Epithelial cell of proximal tubule (primary cell): ENCODE measurements at regions not wholly inside any gene's neighbourhood (a gene's known extent, or its start where the extent isn't known, plus 50 kb on each side); places are given as distances from the start of the nearest gene placed in this dataset.

Source experiments
- DNase-seq: peaks from one replicate; pipeline ENCODE4 v3.0.0-alpha.2; 2011; ENCODE audit warnings: low read depth
- H3K4me3 ChIP-seq: 2 replicates; pipeline ENCODE4 v1.5.1; 2011; ENCODE audit warnings: low read depth, mild to moderate bottlenecking, low read length
- CTCF ChIP-seq: conservative IDR thresholded peaks from 2 replicates; pipeline ENCODE4 v1.5.1; 2012; ENCODE audit warnings: low read depth, mild to moderate bottlenecking, low read length

DNA sequence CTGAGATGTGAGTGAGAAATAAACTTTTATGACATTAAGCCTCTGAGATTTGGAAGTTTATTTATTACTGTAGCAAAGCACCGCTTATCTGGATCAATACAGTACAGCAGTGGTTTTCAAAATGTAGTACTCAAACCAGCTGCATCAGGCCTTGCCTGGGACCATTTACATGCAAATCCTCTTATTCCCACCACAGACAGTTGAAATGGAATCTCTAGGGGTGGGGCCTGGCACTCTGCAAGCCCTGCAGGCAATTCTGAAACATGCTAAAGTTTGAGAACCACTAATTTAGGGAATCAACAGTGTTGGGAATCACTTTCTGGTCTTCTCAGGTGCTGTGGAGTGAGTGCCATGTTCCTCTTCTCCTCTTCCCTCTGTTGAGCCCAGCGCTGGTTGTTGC is 77.8 kb upstream of the TAMM41 start:
- TF ChIP-seq CTCF: no peak
- no peak overlapping the region for H3K4me3 ChIP-seq
- DNase-seq: no peak

DNA sequence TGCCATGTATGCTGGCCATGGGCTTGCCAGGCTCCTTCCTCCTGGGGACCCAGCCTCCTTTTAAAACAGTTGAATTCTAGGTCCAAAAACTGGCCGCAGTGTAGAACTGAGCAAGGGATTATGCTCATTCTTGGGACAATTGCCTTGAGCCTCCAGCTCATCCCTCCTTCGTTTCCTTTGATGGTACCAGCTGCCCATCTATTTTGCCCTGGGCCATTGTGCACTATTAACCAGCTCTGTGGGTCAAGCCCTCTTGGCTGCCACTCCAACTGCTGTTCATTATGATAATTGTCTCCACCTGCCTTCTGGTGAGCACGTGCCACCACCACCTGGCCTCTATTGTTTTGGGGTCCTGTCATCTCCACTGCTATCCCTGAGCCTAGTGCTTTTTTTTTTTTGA is 75.8 kb upstream of the SYN2 start:
- DNase-seq: no peak
- no peak for TF ChIP-seq CTCF
- H3K4me3 ChIP-seq: no peak overlapping the region

DNA sequence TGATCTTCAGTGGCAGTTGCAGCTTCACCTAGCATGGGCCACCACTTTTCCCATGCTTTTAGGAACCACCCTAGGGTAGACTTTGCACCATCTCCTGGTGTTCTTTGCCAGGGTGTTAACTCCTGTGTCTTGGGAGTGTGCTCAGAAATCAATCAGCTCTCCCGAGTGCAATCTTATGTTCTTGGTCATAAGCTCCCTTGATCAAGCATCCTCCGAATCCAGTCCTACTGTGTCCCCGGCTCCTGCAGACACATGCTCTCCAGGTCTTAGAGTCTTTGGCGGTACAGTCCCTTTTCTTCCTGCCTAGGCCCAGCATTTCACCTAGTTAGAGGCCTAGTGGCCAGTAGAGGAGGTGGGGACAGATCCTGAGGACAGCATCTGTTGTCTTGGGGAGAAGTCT is 74.7 kb upstream of the SYN2 start:
- no peak for TF ChIP-seq CTCF
- H3K4me3 ChIP-seq: no peak overlapping the region
- no peak for DNase-seq

- TF ChIP-seq CTCF: no peak
- no peak for DNase-seq
- H3K4me3 ChIP-seq: no peak overlapping the region
Observed at GRCh38 chr3:11930084-11930483, 74.1 kb upstream of the SYN2 start.

- no peak for TF ChIP-seq CTCF
- DNase-seq: no peak
- H3K4me3 ChIP-seq: no peak overlapping the region
Observed at GRCh38 chr3:11932636-11933035, 71.6 kb upstream of the SYN2 start.

GRCh38 chr3:11933529-11933928 is 70.7 kb upstream of the SYN2 start:
- no peak overlapping the region for H3K4me3 ChIP-seq
- no peak for DNase-seq
- no peak for TF ChIP-seq CTCF

- H3K4me3 ChIP-seq: no peak overlapping the region
- peak; percentile 87 for TF ChIP-seq CTCF
- DNase-seq: no peak
Observed at GRCh38 chr3:11944052-11944673, 60.0 kb upstream of the SYN2 start.
